Effector memory CD4-positive, alpha-beta T cell (primary cell): ENCODE measurements at regions not wholly inside any gene's neighbourhood (a gene's known extent, or its start where the extent isn't known, plus 50 kb on each side); places are given as distances from the start of the nearest gene placed in this dataset.

ENCODE experiments used
- DNase-seq, 3 donors: peaks; one replicate each; pipeline ENCODE4 v3.0.0-alpha.2; 2020
- H3K27ac ChIP-seq: 2 replicates; pipeline ENCODE4 v1.7.0; 2013; ENCODE audit warnings: mild to moderate bottlenecking, low read length, moderate library complexity; ENCODE audit not compliant: insufficient read depth, poor library complexity, severe bottlenecking
- H3K27me3 ChIP-seq: replicated peaks from 2 replicates; pipeline ENCODE4 v1.7.0; 2013; ENCODE audit warnings: mild to moderate bottlenecking, low read length; ENCODE audit not compliant: insufficient read depth, control insufficient read depth, poor library complexity, severe bottlenecking
- H3K36me3 ChIP-seq: 2 replicates; pipeline ENCODE4 v1.7.0; 2013; ENCODE audit warnings: mild to moderate bottlenecking, low read length, moderate library complexity; ENCODE audit not compliant: control insufficient read depth, insufficient read depth
- H3K4me1 ChIP-seq: 2 replicates; pipeline ENCODE4 v1.7.0; 2013; ENCODE audit warnings: low read length, mild to moderate bottlenecking; ENCODE audit not compliant: control insufficient read depth, insufficient read depth, poor library complexity, severe bottlenecking
- H3K4me3 ChIP-seq: 2 replicates; pipeline ENCODE4 v1.7.0; 2013; ENCODE audit warnings: low read length, low read depth, mild to moderate bottlenecking; ENCODE audit not compliant: insufficient read depth, poor library complexity, severe bottlenecking
- H3K9me3 ChIP-seq: 2 replicates; pipeline ENCODE4 v1.7.0; 2013; ENCODE audit warnings: mild to moderate bottlenecking, low read length, moderate library complexity; ENCODE audit not compliant: control insufficient read depth

- H3K9me3 ChIP-seq = no peaks in the 10 kb centered on the region
- H3K4me1 ChIP-seq = no peaks in the 10 kb centered on the region
- no peaks in the 10 kb centered on the region for H3K27me3 ChIP-seq
- H3K4me3 ChIP-seq = no peak overlapping the region
- H3K36me3 ChIP-seq = no peaks in the 10 kb centered on the region
- H3K27ac ChIP-seq = no peak overlapping the region
- DNase-seq = no peak
These were observed 521.7 kb downstream of the PPARGC1A start for GRCh38 chr4:23368081-23368697.

- H3K9me3 ChIP-seq = no peaks in the 10 kb centered on the region
These were observed 523.3 kb downstream of the PPARGC1A start for GRCh38 chr4:23366557-23366906.

GRCh38 chr4:23365871-23366556 lies 523.8 kb downstream of the PPARGC1A start:
- H3K27ac ChIP-seq = no peak overlapping the region
- no peak for DNase-seq
- no peak overlapping the region for H3K4me3 ChIP-seq
- no peaks in the 10 kb centered on the region for H3K27me3 ChIP-seq
- H3K36me3 ChIP-seq = no peaks in the 10 kb centered on the region
- H3K4me1 ChIP-seq = no peaks in the 10 kb centered on the region
- H3K9me3 ChIP-seq = no peaks in the 10 kb centered on the region

More at GRCh38 chr4:23366557-23366906, 523.3 kb downstream of the PPARGC1A start:
- no peak overlapping the region for H3K4me3 ChIP-seq
- no peaks in the 10 kb centered on the region for H3K27me3 ChIP-seq
- no peaks in the 10 kb centered on the region for H3K4me1 ChIP-seq
- no peaks in the 10 kb centered on the region for H3K36me3 ChIP-seq
- DNase-seq = no peak
- no peak overlapping the region for H3K27ac ChIP-seq

- no peak overlapping the region for H3K27ac ChIP-seq
- no peaks in the 10 kb centered on the region for H3K4me1 ChIP-seq
- no peaks in the 10 kb centered on the region for H3K36me3 ChIP-seq
- H3K4me3 ChIP-seq = no peak overlapping the region
- no peaks in the 10 kb centered on the region for H3K9me3 ChIP-seq
- no peaks in the 10 kb centered on the region for H3K27me3 ChIP-seq
- no peak for DNase-seq
These were observed 524.8 kb downstream of the PPARGC1A start for GRCh38 chr4:23365086-23365485.

- H3K36me3 ChIP-seq = no peaks in the 10 kb centered on the region
- no peak for DNase-seq
- no peak overlapping the region for H3K27ac ChIP-seq
These were observed 525.7 kb downstream of the PPARGC1A start for GRCh38 chr4:23364167-23364566.

GRCh38 chr4:23361453-23361852 lies 528.4 kb downstream of the PPARGC1A start:
- DNase-seq = no peak
- H3K27ac ChIP-seq = no peak overlapping the region
- H3K9me3 ChIP-seq = no peaks in the 10 kb centered on the region
- no peaks in the 10 kb centered on the region for H3K36me3 ChIP-seq
- H3K4me1 ChIP-seq = no peaks in the 10 kb centered on the region
- no peak overlapping the region for H3K4me3 ChIP-seq
- H3K27me3 ChIP-seq = no peaks in the 10 kb centered on the region

More at GRCh38 chr4:23364167-23364566, 525.7 kb downstream of the PPARGC1A start:
- Histone ChIP-seq H3K4me1 (no peaks in the 10 kb centered on the region), H3K9me3 (no peaks in the 10 kb centered on the region), H3K27me3 (no peaks in the 10 kb centered on the region), H3K4me3 (no peak overlapping the region)

GRCh38 chr4:23360718-23361117 lies 529.1 kb downstream of the PPARGC1A start:
- DNase-seq = no peak

GRCh38 chr4:23355258-23355657 lies 534.6 kb downstream of the PPARGC1A start:
- Histone ChIP-seq H3K4me1 (no peaks in the 10 kb centered on the region), H3K9me3 (no peaks in the 10 kb centered on the region), H3K27me3 (no peaks in the 10 kb centered on the region), H3K4me3 (no peak overlapping the region), H3K36me3 (no peaks in the 10 kb centered on the region), H3K27ac (no peak overlapping the region)
- no peak for DNase-seq

More at GRCh38 chr4:23360718-23361117, 529.1 kb downstream of the PPARGC1A start:
- Histone ChIP-seq H3K4me3 (no peak overlapping the region), H3K9me3 (no peaks in the 10 kb centered on the region), H3K27me3 (no peaks in the 10 kb centered on the region), H3K27ac (no peak overlapping the region), H3K36me3 (no peaks in the 10 kb centered on the region), H3K4me1 (no peaks in the 10 kb centered on the region)

DNA sequence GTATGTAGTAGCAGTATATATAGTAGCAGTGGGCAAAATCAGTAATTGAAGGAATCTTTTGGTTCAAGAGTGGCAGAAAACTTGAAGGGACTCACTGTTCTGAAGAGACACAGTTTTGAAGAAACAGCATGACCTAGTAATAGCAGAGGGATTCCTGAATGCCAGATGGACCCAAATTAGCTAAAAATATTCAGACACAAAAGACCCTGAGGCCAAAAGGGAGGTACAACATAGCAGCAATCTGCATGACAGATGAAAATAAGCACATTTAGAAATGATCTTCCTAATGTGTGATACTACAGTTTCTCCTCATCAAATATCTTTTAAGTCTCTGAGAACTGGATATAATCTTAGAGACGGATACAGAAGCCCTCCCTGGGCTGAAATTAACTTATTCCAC lies 536.6 kb downstream of the PPARGC1A start:
- H3K27me3 ChIP-seq = no peaks in the 10 kb centered on the region
- no peaks in the 10 kb centered on the region for H3K36me3 ChIP-seq
- no peaks in the 10 kb centered on the region for H3K9me3 ChIP-seq
- DNase-seq = no peak
- no peak overlapping the region for H3K27ac ChIP-seq
- no peak overlapping the region for H3K4me3 ChIP-seq
- no peaks in the 10 kb centered on the region for H3K4me1 ChIP-seq

DNA sequence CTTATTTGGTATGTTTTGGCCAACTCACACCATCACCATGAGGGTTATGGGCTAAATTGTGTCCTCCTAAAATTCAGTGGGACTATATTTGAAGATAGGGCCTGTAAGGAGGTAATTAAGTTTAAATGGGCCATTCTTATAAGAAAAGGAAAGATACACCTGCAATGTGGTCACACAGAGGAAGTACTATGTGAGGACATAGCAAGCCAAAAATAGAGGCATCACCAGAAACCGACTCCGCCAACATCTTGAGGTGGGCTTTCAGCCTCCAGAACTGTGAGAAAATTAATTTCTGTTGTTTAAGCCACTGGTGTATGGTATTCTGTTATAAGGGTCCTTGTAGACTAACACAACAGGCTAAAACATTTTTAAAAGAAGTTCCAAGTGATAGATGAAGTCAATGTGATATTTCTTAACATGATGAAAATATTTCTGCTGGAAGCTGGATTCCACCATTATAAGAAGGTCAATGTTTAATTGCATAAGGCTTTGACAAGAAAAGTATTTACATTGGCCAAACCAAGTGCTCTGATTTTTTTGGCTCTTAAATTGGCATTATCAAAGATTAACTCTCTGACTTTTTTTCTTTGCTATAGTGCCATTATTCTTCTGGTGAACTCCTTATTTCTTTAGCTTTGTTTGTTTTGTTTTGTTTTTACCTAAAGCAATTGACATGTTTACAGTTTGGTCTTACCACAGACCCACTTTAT lies 540.9 kb downstream of the PPARGC1A start:
- no peaks in the 10 kb centered on the region for H3K4me1 ChIP-seq
- H3K9me3 ChIP-seq = no peaks in the 10 kb centered on the region
- no peak for DNase-seq
- H3K4me3 ChIP-seq = no peak overlapping the region
- no peaks in the 10 kb centered on the region for H3K36me3 ChIP-seq
- no peaks in the 10 kb centered on the region for H3K27me3 ChIP-seq
- H3K27ac ChIP-seq = no peak overlapping the region
